GM19023 (cell line): ENCODE measurements at regions not wholly inside any gene's neighbourhood (a gene's known extent, or its start where the extent isn't known, plus 50 kb on each side); places are given as distances from the start of the nearest gene placed in this dataset.
A peak's percentile ranks its signal among the peaks of the same experiment; 100 is the strongest.

Experiments
- ATAC-seq: cut with Tn5 transposase; IDR thresholded peaks from one replicate; pipeline ENCODE4 v1.9.1; 2021; ENCODE audit warnings: mild to moderate bottlenecking, moderate library complexity; ENCODE audit not compliant: unreplicated experiment

DNA sequence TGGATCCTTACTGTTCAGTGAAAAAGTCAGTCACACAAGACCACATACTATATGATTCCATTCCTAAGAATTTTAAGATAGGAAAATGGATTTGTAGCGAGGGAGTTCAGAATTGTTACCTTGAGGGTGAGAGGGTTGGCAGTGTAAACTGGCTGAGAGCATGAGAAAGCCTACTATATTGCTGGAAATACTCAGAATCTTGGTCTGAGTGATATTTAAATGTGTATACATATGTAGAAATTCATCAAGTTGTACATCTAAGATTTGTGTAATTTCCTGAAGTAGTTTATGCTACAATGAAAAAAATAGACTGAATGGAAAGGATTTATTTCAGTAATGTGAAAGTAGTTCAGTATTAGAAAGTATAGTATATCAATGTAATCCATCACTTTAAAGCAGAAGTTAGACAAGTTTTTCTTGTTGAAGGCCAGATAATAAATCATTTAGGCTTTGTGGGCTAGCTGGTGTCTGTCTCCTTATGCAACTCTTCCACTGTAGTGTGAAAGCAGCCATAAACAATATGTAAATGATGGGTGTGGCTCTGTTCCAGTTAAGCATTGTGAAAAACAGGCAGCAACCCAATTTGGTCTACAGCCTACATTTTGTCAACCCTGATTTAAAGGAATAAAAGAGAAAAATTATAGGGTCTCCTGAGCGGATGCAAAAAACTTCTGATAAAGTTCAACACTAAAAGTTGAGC lies 127.2 kb upstream of the THY1 start:
- ATAC-seq: no peak

DNA sequence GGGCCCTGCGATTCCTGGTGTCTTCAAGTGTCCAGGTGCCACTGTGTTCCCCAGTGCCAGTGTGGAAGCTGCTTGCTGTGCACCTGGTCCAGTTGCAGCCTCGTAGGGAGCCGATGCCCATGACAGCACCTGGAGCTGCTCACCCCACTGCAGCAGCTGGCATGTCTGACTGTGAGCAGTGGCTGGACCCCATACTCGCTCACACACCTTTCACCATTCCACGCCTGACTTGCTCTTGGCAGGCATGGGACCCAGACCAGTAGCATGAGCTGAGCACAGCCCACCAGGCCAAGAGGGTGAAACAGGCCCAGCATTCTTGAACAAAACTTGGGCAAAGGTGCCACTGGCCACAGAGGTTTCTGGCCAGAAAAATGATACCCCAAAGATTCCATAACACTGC lies 124.5 kb upstream of the THY1 start:
- ATAC-seq: no peak

DNA sequence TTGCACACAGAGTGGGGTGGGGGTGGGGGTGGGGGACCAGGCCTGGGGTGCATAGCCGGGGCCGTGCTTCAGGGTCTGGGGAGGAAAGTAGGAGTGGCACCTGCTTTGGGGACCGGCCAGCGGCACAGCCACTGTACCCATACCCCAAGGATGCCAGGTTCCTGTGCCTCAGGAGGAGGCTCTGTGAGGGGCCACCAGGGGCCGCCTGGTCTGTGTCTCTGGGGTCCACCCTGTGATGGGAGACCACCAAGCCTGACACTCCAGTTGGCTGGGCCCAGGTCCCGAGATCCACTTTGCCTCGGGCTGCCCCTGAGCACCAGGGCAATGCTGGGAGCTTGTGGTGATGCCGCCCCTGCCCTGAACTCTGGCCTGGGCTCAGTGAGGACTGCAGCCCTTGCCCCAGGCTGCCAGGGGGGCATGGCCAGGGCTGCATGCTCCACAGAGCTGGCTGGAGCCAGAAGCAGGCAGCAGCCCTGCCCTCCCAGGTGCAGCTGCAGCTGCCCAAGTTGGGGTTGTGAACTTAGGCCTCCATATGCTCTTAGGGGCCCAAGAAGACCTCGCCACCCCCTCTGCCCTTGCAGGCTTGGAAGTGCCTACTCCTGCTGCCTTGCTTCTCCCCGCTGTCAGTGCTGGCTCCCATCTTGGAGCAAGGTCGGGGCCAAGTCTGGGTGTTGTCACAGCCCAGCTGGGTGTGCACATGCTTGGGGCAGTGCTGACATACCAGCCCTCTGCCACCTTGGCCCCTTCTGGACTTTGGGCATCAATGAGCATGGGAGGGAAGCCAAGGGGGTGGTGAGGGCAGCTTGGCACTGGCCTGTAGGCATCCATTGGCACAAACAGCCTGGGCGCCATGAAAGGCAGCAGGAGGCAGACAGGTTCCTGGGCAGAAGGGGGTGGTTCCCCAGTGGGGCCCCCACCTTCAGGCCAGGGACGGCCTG lies 123.3 kb upstream of the THY1 start:
- ATAC-seq: no peak

DNA sequence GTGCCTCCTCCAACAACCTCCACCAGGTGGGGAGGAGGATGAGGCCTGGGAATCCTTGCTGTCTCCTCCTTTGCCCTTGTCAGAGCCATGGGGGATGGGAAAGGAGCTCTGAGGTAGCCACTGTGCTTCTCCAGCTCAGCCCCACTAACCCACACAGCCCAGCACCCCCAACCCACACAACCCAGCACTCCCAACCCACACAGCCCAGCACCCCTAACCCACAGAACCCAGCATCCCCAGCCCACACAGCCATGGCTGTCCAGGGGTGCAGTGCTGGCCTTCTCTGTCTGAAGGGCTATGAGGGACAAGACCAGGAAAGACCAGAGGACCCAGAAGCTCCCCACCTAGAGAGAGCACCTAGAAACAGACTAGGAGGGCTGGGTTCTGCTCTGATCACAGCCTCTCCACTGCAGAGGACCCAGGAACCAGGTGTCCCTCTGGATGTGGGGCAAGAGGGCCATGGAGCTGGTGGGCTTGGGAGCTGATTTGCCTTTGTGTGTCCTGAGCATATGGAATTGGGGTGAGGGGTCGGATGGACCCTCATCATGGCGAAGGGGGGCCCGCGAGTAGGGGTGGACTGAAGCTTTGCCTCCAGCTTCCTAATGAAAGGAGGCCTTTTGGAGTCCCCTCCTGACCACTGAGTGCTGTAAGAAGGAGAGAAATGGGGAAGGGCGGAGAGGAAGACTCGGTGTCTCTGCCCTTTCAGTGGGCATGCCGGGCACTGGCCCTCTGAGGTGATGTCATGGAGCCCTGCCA lies 117.6 kb upstream of the THY1 start:
- ATAC-seq: no peak

DNA sequence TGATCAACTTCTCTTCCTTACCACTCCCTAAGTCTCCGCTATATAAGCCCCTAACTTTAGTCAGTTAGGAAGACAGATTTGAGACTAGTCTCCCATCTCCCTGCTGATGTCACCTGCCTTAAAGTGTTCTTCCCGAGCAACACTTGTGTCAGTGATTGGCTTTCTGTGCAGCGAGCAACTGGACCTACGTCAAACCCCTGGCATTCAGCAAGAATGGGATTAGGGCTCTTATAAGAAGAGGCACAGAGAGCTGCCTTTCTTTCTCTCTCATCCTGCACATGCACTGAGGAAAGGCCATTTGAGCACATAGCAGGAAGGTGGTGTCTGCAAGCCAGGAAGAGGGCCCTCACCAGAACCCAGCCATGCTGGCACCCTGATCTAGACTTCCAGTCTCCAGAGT lies 116.6 kb upstream of the THY1 start:
- no peak for ATAC-seq

DNA sequence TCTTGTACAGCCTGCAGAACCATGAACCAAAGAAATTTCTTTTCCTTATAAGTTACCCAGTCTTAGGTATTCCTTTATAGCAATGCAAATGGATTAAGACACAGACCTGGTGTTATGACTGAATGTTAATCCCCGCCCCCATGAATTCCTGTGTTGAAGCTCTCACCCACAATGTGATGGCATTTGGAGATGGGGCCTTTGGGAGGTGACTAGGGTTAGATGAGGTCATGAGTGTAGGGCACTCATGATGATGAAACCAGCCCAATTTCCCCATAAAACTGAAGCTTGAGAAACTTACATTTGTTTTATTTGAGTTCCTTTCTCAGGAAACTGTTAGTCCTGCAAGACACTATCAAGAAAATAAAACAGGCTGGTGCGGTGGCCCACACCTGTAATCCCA lies 115.8 kb upstream of the THY1 start:
- no peak for ATAC-seq

DNA sequence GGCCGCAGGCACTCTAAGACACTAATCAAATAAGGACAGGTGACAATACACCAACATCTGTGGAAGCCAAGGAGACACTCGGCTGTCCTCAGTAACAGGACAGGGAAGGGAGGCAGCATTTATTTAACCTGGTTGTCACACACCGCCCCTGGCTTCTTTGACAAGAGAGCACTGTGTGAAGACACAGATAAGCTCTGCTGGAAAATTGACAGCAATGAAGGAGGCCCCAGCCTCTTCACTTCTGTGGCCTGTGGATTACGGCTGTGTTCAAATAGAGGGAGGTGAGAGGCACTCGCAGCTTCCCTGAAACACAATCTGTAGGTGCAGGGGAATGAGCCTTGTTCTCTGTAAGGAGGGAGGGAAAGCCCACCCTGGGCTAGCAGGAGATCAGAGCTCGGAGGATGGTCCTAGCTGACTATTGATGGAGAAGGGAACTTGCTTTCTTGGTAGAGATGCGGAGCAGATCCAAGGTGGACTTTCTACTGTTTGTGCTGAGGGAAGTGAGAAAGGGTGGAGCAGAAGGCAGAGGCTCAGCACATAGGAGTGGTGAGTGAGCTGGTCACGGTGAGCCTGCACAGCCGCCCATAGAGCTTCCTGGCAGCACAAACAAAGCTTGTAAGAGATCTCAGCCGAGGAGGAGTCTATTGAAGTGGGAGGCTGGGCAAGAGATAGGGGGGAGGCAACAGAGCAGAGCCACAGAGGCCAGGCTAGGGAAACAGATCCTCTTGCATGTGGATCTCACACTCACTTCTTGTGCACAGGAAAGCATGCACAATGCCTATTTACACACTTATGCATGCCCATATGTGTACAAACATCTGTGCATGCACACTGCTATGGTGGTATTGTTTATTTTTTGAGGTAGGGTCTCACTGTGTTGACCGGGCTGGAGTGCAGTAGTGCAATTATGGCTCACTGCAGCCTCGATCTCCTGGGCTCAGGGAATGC lies 114.6 kb upstream of the THY1 start:
- no peak for ATAC-seq

DNA sequence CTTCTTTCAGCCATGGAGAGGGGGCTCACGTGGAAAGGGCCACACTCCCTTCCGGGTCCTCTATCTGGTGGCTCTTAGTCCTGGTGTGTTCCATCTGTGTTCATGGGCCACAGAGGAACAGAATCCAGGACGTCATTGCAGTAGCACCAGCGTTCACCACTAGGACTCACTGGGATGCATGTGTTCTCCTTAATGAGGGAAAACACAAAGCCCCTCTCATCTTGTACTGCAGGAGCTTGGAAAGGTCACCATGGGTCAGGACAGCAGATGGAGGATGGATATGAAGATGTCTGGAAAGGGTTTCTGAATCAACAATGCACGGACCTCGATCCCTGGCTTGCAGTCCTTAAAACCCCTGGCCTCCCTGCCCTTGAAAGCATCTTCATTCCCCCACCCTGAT lies 113.8 kb upstream of the THY1 start:
- no peak for ATAC-seq

DNA sequence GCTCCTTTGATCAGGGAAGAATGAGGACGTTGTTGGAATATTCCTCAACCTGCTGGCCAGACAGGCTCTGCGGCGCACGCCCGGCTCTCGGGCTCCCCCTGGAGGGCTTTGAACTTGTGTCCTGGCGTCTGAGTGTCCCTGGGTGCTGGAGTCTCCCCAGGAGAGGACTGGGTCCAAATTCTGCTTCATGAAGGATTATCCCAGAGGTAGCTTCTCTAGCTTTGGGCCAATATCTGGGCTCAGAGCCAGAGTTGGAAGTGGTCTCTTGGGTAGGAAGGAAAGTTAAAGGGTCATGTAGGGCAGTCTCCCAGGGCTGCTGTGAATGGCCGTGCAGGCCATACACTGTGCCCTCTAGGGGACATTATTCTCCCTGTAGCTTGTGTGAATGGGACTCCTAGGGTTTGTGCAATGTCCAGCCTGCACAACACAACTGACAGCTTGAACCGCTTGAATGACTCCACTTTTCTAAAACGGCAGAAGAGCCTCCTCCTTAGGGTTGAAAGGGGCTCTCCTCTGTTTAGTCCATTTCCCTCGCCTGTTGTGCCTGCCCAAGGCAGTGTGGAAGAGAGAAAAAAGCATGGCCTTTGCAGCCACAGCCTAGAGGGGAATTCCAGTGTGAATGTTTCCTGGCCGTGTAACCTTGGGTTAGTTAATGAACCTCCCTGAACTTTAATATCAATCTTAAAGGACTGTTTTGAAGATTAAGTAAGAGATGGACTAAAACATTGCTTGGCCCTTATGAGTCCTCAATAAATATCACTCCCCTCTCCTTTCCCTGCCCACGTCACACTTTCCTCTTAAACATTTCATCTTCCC lies 111.2 kb upstream of the THY1 start:
- peak; percentile 64 for ATAC-seq

DNA sequence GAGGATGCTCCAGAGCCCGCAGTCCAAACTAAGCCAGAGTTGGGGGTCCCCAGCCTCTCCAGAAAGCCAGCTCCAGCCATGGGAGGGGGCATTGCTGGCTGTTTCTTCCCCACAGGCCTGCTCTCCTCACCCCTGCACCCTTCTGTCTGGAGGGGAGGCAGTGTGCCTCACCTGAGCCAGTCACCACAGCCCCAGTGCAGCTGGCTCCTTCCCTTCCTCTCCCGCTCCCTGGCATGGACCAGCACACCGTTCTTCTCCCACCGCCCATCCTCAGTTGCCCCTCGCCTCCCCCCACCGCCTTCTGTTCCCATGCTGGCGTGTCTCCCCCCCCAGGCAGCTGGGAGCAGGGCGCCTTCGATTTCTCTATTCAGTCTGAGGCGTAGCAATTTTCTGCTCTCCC lies 110.5 kb upstream of the THY1 start:
- no peak for ATAC-seq

DNA sequence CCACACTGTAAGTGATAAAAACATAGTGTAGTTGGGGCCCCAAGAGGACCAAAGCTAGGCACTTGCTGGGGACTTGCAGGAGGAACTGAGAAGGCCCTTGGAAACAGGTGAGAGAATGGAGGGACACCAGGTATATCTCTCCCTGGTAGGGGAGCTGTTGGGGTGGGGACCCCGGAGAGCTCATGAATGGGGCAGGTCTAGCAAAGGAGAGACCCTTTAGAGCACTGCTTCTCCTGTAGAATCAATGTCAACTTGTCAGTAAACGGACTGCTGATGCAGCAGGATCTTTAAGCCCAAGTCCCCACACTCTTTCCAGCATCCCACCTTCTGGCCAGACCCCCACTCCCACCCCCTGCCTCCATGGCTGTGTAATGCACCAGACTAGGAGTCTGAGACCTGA lies 109.6 kb upstream of the THY1 start:
- ATAC-seq: no peak

DNA sequence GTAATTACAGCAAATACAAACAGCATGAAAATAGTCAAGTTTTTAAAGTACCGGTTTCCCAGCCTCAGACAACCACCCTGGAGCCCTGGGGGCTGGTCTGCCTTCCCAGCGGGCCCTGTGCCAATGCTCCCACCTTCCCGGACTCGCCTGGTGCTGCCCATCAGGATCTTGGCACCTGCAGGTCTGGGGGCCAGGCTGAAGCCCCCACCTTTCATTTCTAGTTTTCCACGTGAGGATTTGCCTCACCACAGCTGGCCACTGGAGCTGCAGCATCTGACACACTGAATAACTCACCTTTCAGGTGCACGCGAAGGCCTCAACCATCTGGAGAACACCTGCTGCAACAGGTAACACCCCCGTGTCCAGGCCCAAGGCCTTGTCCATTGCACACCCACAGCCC lies 108.7 kb upstream of the THY1 start:
- no peak for ATAC-seq

DNA sequence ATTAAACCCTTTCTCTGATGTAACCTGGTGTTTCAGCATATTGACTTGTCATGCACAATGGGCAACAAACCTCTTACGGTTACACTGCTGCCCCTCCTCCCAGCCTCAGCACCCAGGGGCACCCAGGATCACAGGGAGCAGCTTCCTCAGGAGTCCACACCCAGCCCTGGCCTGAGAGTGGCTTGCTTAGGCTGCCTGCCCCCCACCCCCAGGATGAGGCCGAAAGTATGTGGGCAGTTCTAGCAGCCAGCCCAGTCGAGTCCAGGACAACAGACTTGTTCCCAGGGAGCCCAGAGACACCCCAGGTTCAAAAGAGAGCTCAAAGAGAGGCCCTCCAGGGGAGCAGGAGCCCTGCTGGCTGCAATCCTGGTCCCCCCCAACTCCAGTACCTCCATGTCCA lies 108.1 kb upstream of the THY1 start:
- no peak for ATAC-seq

DNA sequence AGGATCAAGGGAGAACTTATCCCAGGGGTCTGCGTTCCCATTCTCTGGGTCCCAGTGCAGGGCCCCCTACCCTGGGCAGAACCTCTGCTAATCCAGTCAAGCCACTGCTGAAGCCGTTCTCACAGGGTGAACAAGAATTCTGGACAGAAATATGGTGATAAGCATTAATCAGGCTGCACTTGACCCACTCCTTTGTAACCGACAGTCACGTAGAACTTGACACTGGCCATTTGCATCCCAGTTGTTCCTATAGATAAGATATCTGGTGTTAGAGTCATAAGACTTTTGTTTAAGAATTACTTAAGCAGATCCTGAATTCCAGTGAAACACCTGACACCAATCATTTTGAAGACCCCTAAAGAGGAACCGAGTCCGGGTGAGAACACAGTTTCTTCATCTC lies 107.5 kb upstream of the THY1 start:
- ATAC-seq: no peak

DNA sequence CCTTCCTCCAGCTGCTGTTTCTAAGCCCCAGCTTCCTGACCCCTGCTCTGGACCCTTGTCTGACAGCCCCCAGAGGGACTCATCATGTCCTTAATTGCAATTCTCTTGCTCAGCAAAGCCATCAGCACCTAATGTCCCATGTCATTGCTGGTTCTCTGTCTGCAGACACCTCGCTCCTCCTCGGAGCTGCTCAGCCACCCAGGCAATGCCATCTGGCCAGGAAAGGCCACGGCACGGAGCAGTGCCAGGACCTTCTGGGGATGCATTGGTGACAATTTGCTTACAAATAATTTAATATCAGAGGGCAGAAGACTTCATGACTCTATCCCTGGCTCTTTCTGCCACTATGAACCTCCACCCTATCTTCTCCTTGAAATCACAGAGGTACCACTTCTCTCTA lies 107.0 kb upstream of the THY1 start:
- no peak for ATAC-seq

DNA sequence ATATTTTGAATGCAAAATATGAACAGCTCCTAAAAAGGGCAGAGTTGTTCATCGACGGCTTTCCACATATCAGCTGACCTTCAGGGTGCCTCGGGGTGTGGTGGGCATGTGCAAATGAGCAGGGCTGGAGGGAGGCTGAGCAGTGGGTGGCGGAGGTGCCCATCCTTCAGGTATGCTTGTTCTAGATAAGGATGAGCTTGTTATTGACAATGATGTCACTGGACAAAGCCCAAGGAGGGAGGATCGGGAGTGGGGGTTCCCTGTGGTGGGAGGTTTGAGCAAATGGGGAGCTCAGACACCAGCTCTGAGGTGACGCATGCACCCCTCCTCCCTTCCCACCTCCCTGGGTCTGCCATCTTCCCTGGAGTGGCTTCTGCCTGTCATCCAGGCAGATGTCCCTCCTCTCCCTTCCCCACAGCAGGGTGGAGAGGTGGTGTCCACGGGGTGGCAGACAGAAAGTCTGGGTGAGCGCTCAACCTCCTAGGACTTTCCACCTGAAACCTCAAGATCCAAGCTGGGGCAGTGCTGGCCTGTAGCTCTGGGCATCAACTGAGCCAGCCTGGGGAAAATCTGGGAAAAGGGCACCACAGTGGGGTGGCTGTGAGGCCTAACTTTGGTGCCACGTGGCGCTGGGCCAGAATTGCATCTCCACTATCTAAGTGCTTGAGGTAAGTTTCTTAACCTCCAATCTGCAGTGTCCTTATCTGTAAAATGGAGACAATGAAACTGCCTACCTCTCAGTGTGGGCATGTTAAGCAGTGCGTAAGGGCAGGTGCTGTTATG lies 106.3 kb upstream of the THY1 start:
- no peak for ATAC-seq

DNA sequence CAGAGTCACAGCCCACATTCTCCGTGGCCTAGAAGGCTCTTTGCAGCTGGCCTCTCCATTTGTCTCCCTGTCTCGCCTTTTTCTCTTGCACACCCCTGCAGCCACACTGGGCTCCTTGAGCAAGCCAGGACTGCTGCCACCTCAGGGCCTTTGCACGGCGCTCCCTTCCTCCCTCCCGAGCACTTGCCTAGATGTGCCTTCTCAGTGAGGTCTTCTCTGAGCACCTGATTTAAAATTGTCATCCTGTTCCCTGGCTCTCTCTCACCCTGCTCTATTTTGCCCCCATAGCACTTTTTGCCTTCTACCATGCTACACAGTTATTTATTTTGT lies 102.9 kb upstream of the THY1 start:
- ATAC-seq: no peak

DNA sequence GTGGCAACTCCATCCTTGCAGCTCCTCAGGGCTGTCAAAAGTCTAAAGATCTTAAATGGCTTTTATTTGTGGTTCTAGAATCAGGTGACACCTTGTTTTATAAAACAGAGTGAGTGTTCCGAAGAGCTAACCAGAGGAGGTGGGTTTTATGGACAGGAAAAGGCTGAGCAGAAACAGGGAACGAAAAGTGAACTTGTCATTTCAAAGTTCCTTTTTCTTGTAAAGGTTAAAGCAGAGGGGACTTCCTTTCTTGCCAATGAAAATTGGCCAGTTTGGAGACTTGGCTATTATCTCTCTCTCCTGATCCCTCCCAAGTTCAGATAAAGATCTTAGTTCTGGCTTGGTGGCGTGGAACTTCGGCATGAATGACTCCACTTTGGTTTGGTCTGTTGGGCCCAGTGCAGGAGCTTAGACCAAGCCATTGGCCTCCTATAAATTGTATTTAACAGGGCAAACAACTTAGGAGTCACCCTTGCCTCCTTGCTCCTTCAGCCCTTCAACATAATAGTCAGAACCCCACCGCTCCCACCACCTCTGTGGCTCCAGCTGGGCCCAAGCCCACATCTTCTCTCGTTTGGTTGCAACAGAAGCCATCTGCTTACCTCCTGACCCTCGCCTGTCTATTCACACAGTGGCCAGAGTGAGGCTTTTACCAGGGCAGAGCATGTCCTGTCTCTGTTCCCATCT lies 102.4 kb upstream of the THY1 start:
- ATAC-seq: no peak
